Naive thymus-derived CD4-positive, alpha-beta T cell (primary cell): ENCODE measurements at regions not wholly inside any gene's neighbourhood (a gene's known extent, or its start where the extent isn't known, plus 50 kb on each side); places are given as distances from the start of the nearest gene placed in this dataset.

Experiments
- ATAC-seq: fragments of 150-1000 bp; cut with Tn5 transposase; 2 replicates; pipeline ENCODE4 v1.10.0; 2021; ENCODE audit warnings: mild to moderate bottlenecking, moderate library complexity
- CTCF ChIA-PET: fragments of 350-600 bp; sonication (Branson Sonifier 250); formaldehyde crosslinking; loops from one replicate; lab custom pipeline; 2021; ENCODE audit warnings: antibody characterized with exemption; lab: Charles Lee
- POLR2A ChIA-PET: fragments of 350-600 bp; sonication (Branson Sonifier 250); formaldehyde crosslinking; loops from one replicate; lab custom pipeline; 2021; ENCODE audit warnings: antibody characterized with exemption, inconsistent platforms; lab: Charles Lee
- DNase-seq, 9 donors: peaks; one replicate each; pipeline versions ENCODE4 v3.0.0 to v3.0.0-alpha.2; 2020 to 2022; ENCODE audit warnings: mixed read lengths in 1 of 9
- H3K27ac ChIP-seq: one replicate; pipeline ENCODE4 v1.7.0; 2013; ENCODE audit warnings: mild to moderate bottlenecking, low read depth, low read length, moderate library complexity
- H3K27me3 ChIP-seq, 2 donors: one replicate each; pipeline ENCODE4 v1.7.0; 2013; ENCODE audit warnings: low read length in 2 of 2, mild to moderate bottlenecking in 2 of 2, moderate library complexity in 2 of 2; ENCODE audit not compliant: control insufficient read depth in 2 of 2, insufficient read depth in 2 of 2
- H3K36me3 ChIP-seq, 3 experiments: 1 replicate in 2 of 3; 2 replicates in 1 of 3; pipeline ENCODE4 v1.7.0; 2013; ENCODE audit warnings: low read length in 3 of 3, mild to moderate bottlenecking in 3 of 3, moderate library complexity in 1 of 3; ENCODE audit not compliant: insufficient read depth in 3 of 3, control insufficient read depth in 2 of 3
- H3K4me1 ChIP-seq, 2 donors: one replicate each; pipeline ENCODE4 v1.7.0; 2013; ENCODE audit warnings: low read length in 2 of 2, mild to moderate bottlenecking in 2 of 2, moderate library complexity in 1 of 2; ENCODE audit not compliant: control insufficient read depth in 2 of 2, insufficient read depth in 2 of 2
- H3K4me3 ChIP-seq: 2 replicates; pipeline ENCODE4 v1.7.0; 2013; ENCODE audit warnings: mild to moderate bottlenecking, low read length
- H3K9me3 ChIP-seq, 3 experiments: 1 replicate in 2 of 3; 2 replicates in 1 of 3; pipeline ENCODE4 v1.7.0; 2013; ENCODE audit warnings: low read length in 3 of 3; ENCODE audit not compliant: control insufficient read depth in 2 of 3
- H3K27ac Mint-ChIP-seq, 9 donors: one replicate each; pipeline ENCODE4 v1.8.0; 2020 to 2022; ENCODE audit warnings: mixed read lengths in 9 of 9, mild to moderate bottlenecking in 8 of 9, moderate library complexity in 5 of 9, inconsistent platforms in 2 of 9
- H3K27me3 Mint-ChIP-seq, 5 donors: one replicate each; pipeline ENCODE4 v1.8.0; 2021 to 2022; ENCODE audit warnings: mixed read lengths in 5 of 5, mild to moderate bottlenecking in 1 of 5
- H3K36me3 Mint-ChIP-seq, 5 donors: one replicate each; pipeline ENCODE4 v1.8.0; 2020 to 2022; ENCODE audit warnings: mixed read lengths in 5 of 5, mild to moderate bottlenecking in 3 of 5, inconsistent platforms in 1 of 5
- H3K4me1 Mint-ChIP-seq, 7 donors: one replicate each; pipeline ENCODE4 v1.8.0; 2020 to 2022; ENCODE audit warnings: mixed read lengths in 7 of 7, mild to moderate bottlenecking in 3 of 7, inconsistent platforms in 1 of 7
- H3K4me3 Mint-ChIP-seq, 10 donors: one replicate each; pipeline ENCODE4 v1.8.0; 2020 to 2022; ENCODE audit warnings: mild to moderate bottlenecking in 10 of 10, mixed read lengths in 10 of 10, moderate library complexity in 6 of 10, inconsistent platforms in 2 of 10
- H3K9me3 Mint-ChIP-seq, 11 donors: one replicate each; pipeline ENCODE4 v1.8.0; 2020 to 2022; ENCODE audit warnings: mixed read lengths in 11 of 11, mild to moderate bottlenecking in 4 of 11, inconsistent platforms in 1 of 11, moderate library complexity in 1 of 11
- intact Hi-C, 2 donors: fragments of 100-400 bp; cut with micrococcal nuclease; formaldehyde crosslinking; loops; one replicate each; pipeline ENCODE4 v1.15.1; 2023

GRCh38 chr15:69841113-69841828, 256.4 kb downstream of the TLE3 start:
- Mint-ChIP-seq H3K9me3 (peaks cover 0 to 3% (median 0%) of the 10 kb centered on the region in 11 donors), H3K27ac (no peak overlapping the region), H3K27me3 (peaks cover 0 to 12% (median 0%) of the 10 kb centered on the region in 5 donors), H3K36me3 (no peaks in the 10 kb centered on the region), H3K4me3 (no peak overlapping the region), H3K4me1 (peaks cover 0 to 3% (median 0%) of the 10 kb centered on the region in 7 donors)
- DNase-seq (no peak), ATAC-seq (no peak)
- intact Hi-C loops = no loop called here
- POLR2A ChIA-PET = no interaction called here
- H3K4me1 ChIP-seq = no peaks in the 10 kb centered on the region
- H3K27ac ChIP-seq = no peak overlapping the region
- H3K9me3 ChIP-seq = no peaks in the 10 kb centered on the region
- H3K36me3 ChIP-seq = no peaks in the 10 kb centered on the region
- CTCF ChIA-PET = interaction anchor here (0.7 kb wide), 1 partner anchor 13 kb away, joined by 3 read pairs; no protein-coding TSS in a partner anchor
- H3K4me3 ChIP-seq = no peak overlapping the region
- no peaks in the 10 kb centered on the region for H3K27me3 ChIP-seq

DNA sequence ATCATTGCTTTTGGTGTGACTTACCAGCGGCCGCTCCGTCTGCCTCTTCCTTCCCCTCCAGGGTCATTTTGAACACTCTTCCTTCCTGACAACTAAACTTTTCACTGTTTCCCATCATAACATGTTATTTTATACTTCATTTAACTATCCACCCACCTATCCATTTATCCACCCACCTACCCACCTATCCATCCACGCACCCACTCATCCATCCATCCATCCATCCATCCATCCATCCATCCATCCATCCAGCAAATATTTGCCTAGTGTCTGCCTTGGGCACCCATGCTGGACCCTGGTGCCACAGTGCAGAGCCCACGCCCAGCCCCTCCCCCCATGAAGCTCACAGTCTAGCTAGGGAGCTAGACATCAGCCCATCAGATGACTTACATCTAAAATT, 254.9 kb downstream of the TLE3 start:
- no peaks in the 10 kb centered on the region for H3K27me3 ChIP-seq
- no peaks in the 10 kb centered on the region for H3K36me3 ChIP-seq
- ChIA-PET POLR2A (no interaction called here), CTCF (no interaction called here)
- no peaks in the 10 kb centered on the region for H3K4me1 ChIP-seq
- H3K27ac ChIP-seq = no peak overlapping the region
- intact Hi-C loops = no loop called here
- H3K9me3 Mint-ChIP-seq = peaks cover 0 to 3% (median 0%) of the 10 kb centered on the region in 11 donors
- peaks cover 0 to 3% (median 0%) of the 10 kb centered on the region in 7 donors for H3K4me1 Mint-ChIP-seq
- no peak overlapping the region for H3K4me3 Mint-ChIP-seq
- H3K36me3 Mint-ChIP-seq = no peaks in the 10 kb centered on the region
- ATAC-seq (no peak), DNase-seq (no peak)
- H3K27me3 Mint-ChIP-seq = peaks cover 0 to 23% (median 0%) of the 10 kb centered on the region in 5 donors
- no peak overlapping the region for H3K27ac Mint-ChIP-seq
- no peaks in the 10 kb centered on the region for H3K9me3 ChIP-seq
- H3K4me3 ChIP-seq = no peak overlapping the region

DNA sequence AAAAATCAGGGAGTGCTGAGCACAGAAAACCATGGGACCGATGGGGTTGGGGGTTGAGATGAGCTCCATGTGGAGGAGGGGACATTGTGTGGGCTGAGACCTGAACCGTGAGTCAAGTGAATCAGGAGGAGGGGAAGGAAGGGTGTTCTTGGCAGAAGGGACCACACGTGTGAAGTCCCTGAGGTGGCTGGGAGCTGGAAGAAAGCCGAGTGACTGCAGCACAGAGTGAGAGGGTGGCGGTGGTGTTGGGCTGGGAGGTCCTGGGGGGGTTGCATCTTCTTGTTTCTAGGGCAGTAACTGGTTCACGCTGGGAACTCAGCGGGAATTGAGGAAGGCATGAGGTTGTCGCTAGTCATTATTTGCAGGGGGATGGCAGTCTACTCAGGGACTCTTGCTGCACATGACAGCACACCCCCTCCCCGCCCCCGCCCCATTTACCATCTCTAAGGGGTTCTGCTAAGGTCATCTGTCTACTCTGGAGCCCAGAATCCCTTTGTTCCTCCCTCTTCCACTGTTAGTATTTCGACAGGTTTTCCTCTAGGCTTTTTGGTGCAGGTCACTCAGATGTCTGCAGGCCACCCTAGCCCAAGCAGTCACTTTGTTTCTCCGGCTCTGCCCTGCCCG, 254.3 kb downstream of the TLE3 start:
- no peaks in the 10 kb centered on the region for H3K36me3 ChIP-seq
- intact Hi-C loops = no loop called here
- DNase-seq = no peak
- peaks cover 0 to 28% (median 0%) of the 10 kb centered on the region in 5 donors for H3K27me3 Mint-ChIP-seq
- H3K9me3 ChIP-seq = no peaks in the 10 kb centered on the region
- CTCF ChIA-PET = no interaction called here
- H3K36me3 Mint-ChIP-seq = no peaks in the 10 kb centered on the region
- H3K4me1 Mint-ChIP-seq = peaks cover 0 to 5% (median 0%) of the 10 kb centered on the region in 7 donors
- peak overlapping the region in 2 of 9 donors; percentile 43 to 65 for H3K27ac Mint-ChIP-seq
- H3K4me1 ChIP-seq = no peaks in the 10 kb centered on the region
- peaks cover 0 to 3% (median 0%) of the 10 kb centered on the region in 11 donors for H3K9me3 Mint-ChIP-seq
- no peak for ATAC-seq
- no peak overlapping the region for H3K27ac ChIP-seq
- POLR2A ChIA-PET = no interaction called here
- H3K4me3 Mint-ChIP-seq = peak overlapping the region in 1 of 10 donors; percentile 11
- no peaks in the 10 kb centered on the region for H3K27me3 ChIP-seq
- H3K4me3 ChIP-seq = no peak overlapping the region

DNA sequence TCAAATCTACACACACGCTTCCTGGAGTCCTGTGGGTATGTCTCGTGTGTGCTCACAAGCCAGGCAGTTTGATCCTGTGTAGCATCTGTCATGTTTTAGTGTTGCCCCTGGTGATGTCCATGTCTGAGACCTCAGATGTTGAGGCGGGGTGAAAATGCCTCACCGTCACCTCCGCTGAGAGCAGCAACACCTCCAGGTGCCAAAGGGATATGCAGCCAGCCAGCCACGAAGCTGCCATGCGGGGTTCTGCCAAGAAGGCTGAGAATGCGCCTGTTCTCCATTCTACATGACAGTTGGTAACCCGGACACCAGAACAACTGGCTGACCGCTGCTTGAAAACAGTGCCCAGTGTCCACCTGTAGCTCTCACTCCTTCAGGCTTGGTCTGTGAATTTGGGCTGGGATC, 253.8 kb downstream of the TLE3 start:
- Mint-ChIP-seq H3K9me3 (peaks cover 0 to 3% (median 0%) of the 10 kb centered on the region in 11 donors), H3K4me1 (peaks cover 0 to 3% (median 0%) of the 10 kb centered on the region in 7 donors), H3K27me3 (peaks cover 0 to 33% (median 0%) of the 10 kb centered on the region in 5 donors), H3K27ac (no peak overlapping the region), H3K4me3 (peak overlapping the region in 1 of 10 donors; percentile 11), H3K36me3 (no peaks in the 10 kb centered on the region)
- Histone ChIP-seq H3K27me3 (no peaks in the 10 kb centered on the region), H3K36me3 (no peaks in the 10 kb centered on the region), H3K9me3 (no peaks in the 10 kb centered on the region), H3K4me3 (no peak overlapping the region), H3K4me1 (no peaks in the 10 kb centered on the region), H3K27ac (no peak overlapping the region)
- intact Hi-C loops = no loop called here
- no peak for DNase-seq
- POLR2A ChIA-PET = no interaction called here
- no peak for ATAC-seq
- CTCF ChIA-PET = no interaction called here

- no peak overlapping the region for H3K4me3 ChIP-seq
- no peak for DNase-seq
- Mint-ChIP-seq H3K4me3 (no peak overlapping the region), H3K36me3 (no peaks in the 10 kb centered on the region), H3K27ac (no peak overlapping the region), H3K27me3 (peaks cover 0 to 37% (median 0%) of the 10 kb centered on the region in 5 donors), H3K4me1 (peaks cover 0 to 1% (median 0%) of the 10 kb centered on the region in 7 donors), H3K9me3 (peaks cover 0 to 3% (median 0%) of the 10 kb centered on the region in 11 donors)
- H3K27ac ChIP-seq = no peak overlapping the region
- H3K4me1 ChIP-seq = no peaks in the 10 kb centered on the region
- no peaks in the 10 kb centered on the region for H3K9me3 ChIP-seq
- H3K36me3 ChIP-seq = no peaks in the 10 kb centered on the region
- POLR2A ChIA-PET = interaction anchor here (0.7 kb wide), 1 partner anchor 536 kb away, joined by 4 read pairs; no protein-coding TSS in a partner anchor
- CTCF ChIA-PET = interaction anchor here (0.6 kb wide), 2 partner anchors 53 to 241 kb away, joined by 3 read pairs; no protein-coding TSS in a partner anchor
- ATAC-seq = no peak
- H3K27me3 ChIP-seq = no peaks in the 10 kb centered on the region
- intact Hi-C loops = no loop called here
These were observed 252.6 kb downstream of the TLE3 start for GRCh38 chr15:69845159-69845558.

GRCh38 chr15:69847625-69848024, 250.1 kb downstream of the TLE3 start:
- no peak overlapping the region for H3K4me3 ChIP-seq
- no peaks in the 10 kb centered on the region for H3K4me1 ChIP-seq
- no peaks in the 10 kb centered on the region for H3K27me3 ChIP-seq
- H3K36me3 ChIP-seq = no peaks in the 10 kb centered on the region
- intact Hi-C loops = no loop called here
- H3K9me3 Mint-ChIP-seq = peaks cover 0 to 3% (median 0%) of the 10 kb centered on the region in 11 donors
- no peak for DNase-seq
- peaks cover 0 to 1% (median 0%) of the 10 kb centered on the region in 7 donors for H3K4me1 Mint-ChIP-seq
- no peak overlapping the region for H3K4me3 Mint-ChIP-seq
- peaks cover 0 to 37% (median 0%) of the 10 kb centered on the region in 5 donors for H3K27me3 Mint-ChIP-seq
- no peaks in the 10 kb centered on the region for H3K9me3 ChIP-seq
- ATAC-seq = no peak
- ChIA-PET POLR2A (interaction anchor here (0.7 kb wide), 1 partner anchor 10 kb away, joined by 3 read pairs; no protein-coding TSS in a partner anchor), CTCF (interaction anchor here (0.5 to 0.6 kb wide), 2 partner anchors 254 to 398 kb away, joined by 3 read pairs; no protein-coding TSS in a partner anchor)
- H3K36me3 Mint-ChIP-seq = no peaks in the 10 kb centered on the region
- H3K27ac ChIP-seq = no peak overlapping the region
- no peak overlapping the region for H3K27ac Mint-ChIP-seq
